WI38 (cell line): ENCODE measurements at regions not wholly inside any gene's neighbourhood (a gene's known extent, or its start where the extent isn't known, plus 50 kb on each side); places are given as distances from the start of the nearest gene placed in this dataset.

ENCODE experiments used
- H3K4me3 ChIP-seq: 2 replicates; pipeline ENCODE4 v1.5.1; 2011; ENCODE audit warnings: low read depth, mild to moderate bottlenecking, control low read depth, low read length
- TF ChIP-seq, protein P1 (sequence below): IDR thresholded peaks from 2 replicates; pipeline ENCODE4 v1.5.1; 2012; ENCODE audit warnings: low read depth, mild to moderate bottlenecking, control low read depth, low read length

- TF ChIP-seq, protein P1, sequence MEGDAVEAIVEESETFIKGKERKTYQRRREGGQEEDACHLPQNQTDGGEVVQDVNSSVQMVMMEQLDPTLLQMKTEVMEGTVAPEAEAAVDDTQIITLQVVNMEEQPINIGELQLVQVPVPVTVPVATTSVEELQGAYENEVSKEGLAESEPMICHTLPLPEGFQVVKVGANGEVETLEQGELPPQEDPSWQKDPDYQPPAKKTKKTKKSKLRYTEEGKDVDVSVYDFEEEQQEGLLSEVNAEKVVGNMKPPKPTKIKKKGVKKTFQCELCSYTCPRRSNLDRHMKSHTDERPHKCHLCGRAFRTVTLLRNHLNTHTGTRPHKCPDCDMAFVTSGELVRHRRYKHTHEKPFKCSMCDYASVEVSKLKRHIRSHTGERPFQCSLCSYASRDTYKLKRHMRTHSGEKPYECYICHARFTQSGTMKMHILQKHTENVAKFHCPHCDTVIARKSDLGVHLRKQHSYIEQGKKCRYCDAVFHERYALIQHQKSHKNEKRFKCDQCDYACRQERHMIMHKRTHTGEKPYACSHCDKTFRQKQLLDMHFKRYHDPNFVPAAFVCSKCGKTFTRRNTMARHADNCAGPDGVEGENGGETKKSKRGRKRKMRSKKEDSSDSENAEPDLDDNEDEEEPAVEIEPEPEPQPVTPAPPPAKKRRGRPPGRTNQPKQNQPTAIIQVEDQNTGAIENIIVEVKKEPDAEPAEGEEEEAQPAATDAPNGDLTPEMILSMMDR: no peak
- H3K4me3 ChIP-seq: no peak overlapping the region
Measured at GRCh38 chr14:89572596-89573398, 155.8 kb upstream of the FOXN3 start.

DNA sequence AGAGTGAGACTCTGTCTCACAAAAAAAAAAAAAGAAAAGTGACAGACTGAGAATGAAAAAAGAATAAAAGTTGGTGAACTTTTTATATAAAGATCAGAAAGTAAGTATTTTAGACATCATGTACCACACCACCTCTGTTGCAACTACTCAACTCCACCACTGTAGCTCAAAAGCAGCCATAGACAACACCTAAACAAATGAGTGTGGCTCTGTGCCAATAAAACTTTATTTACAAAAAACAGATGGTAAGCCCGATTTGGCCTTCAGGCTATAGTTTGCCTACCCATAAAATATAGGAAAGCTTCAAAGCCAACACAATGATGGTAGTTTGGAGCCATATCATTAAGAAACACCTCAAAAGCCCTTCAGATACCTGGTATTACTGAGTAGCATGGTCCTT, 154.5 kb upstream of the FOXN3 start:
- TF ChIP-seq, protein P1: no peak
- no peak overlapping the region for H3K4me3 ChIP-seq

DNA sequence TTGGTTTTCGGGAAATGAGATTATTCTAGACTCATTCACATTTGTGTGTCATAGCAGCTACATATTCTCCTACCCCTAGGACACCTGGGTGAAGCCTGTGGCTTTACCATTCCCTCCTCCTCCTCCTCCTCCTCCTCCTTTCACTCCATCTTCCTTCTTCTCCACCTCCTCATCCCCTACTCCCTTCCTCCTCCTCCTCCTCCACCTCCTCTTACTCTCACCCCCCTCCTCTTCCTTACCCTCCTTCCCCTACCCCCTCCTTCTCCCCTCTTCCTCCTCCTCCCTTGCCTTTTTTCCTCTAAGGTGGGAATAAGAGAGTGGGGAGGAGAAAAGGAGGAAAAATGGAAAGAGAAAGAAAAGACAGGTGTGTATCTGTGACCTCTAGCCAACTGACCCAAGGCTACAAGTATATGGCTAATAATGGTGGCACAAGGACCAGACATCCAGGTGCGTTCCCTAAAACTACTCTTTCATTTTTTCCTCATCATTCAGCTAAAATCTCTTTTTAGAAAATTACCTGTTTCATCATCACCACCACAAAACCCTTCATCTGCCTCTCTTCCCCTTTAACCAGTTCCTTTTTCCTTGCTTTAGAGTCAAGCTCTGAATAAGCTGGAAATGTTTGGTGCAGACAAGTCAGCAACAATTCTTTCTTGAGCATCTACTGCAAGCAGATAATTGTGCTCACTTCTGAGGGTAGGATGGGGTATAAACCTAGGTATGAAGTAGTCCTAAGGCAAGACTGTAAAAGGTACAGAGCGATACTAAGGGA, 149.8 kb upstream of the FOXN3 start:
- no peak overlapping the region for H3K4me3 ChIP-seq
- TF ChIP-seq, protein P1: no peak

DNA sequence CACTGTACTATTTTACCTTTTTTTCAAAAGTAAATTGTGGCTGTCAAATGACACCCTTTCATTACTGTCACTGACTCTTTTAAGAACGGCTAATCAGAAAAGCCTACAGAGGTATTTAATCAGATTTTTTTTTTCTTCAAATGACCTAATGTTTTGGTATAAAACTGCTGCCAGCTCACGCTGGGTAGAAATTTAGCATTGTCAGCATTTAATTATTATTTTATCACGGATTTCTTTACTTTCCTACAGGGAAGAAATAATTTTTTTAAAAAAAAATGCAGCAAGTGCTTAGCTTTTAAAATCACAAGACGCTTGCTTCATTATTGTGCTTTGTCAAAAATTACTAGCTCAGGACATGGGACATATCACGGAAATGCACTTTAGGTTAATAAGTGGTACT, 149.1 kb upstream of the FOXN3 start:
- H3K4me3 ChIP-seq: no peak overlapping the region
- TF ChIP-seq, protein P1: no peak

- TF ChIP-seq, protein P1: no peak
- no peak overlapping the region for H3K4me3 ChIP-seq
Measured at GRCh38 chr14:89565607-89566006, 148.6 kb upstream of the FOXN3 start.

DNA sequence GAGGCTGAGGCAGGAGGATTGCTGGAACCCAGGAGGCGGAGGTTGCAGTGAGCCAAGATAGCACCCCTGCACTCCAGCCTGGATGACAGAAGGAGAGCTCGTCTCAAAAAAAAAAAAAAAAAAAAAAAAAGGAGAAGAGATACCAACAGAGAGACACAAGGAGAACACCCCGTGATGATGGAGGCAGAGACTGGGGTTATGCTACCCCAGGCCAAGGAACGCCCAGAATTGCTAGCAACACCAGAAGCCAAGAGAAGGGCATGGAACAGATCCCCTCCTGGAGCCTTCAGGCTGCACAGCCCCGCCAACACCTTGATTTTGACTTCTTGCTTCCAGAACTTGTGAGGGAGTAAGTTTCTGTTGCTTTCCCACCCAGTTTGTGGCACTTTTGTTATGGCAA, 148.0 kb upstream of the FOXN3 start:
- H3K4me3 ChIP-seq: no peak overlapping the region
- TF ChIP-seq, protein P1: no peak
